DMS53 (cell line): ENCODE measurements at regions not wholly inside any gene's neighbourhood (a gene's known extent, or its start where the extent isn't known, plus 50 kb on each side); places are given as distances from the start of the nearest gene placed in this dataset.
A peak's percentile ranks its signal among the peaks of the same experiment; 100 is the strongest.

Experiments
- DNase-seq: peaks from one replicate; lab custom pipeline; 2025; lab: John Stamatoyannopoulos, UW

DNA sequence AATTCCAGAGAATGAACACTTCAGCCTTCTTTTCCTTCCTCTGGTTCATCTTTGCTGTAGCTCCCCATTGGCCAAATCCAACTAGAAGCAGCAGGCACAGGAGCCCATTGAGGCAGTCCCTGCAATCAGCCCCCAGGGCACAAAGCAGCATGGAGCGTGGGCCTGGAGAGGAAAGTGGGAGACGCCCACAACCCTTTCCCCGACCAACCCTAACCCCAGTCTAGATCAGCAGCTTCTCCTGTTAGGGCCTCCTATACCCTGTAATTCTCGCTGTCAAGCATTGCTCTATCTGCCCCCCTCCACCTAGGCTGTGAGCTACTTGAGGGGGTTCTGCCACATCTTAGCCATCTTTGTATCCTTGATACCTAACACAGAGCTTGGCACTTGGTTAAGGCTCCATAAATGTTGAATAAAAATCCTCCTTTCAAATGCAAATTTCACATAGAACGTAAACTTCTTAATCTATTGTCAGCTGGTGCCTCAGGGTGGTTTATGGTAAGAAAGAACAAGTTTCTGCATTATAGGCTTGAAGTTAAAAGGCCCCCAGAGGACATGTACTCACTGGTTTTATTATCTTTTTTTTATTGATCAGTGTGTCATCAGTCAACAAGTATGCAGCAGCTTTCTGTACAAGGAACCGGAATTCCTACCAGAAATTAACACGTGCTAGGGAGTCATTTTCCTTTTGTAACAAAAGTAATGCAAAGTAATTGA is 97.9 kb upstream of the PFN2 start:
- no peak for DNase-seq

DNA sequence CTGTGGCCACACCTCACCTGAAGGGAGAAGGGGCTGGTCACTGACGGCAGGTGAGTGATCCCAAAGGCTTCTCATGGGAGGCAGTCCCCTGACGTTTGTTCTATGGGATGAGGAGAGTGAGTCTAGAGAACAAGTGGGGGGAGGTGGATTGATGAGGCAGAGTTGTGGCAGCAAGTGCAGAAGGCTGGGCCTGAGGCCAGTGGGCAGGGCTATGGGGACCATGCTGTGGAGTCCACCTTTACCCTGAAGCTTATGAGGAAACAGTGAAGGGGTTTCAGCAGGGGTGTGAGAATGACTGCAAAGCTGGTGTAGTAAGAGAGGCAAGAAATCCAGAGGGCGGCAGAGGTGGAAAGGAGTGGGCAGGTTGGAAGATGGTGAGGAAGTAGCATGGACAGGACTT is 96.9 kb upstream of the PFN2 start:
- no peak for DNase-seq

DNA sequence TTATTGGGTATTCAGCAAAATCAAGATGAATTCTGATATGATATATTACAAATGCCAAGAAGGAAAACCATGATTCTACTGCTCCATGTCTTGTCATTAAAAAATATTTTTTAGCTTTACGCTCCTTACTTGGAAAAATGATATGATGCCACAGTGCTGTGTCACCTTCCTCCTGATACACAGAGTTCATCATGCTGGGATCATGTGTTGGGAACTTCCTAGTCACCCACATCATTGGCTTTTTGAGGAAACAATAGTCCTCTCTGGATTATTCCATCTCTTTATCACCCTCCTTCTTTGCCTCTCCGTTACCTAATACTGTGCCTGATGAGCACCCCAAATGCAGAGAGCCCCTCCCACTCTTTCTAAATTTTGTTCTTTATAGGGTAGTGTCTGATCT is 94.3 kb upstream of the PFN2 start:
- no peak for DNase-seq

DNA sequence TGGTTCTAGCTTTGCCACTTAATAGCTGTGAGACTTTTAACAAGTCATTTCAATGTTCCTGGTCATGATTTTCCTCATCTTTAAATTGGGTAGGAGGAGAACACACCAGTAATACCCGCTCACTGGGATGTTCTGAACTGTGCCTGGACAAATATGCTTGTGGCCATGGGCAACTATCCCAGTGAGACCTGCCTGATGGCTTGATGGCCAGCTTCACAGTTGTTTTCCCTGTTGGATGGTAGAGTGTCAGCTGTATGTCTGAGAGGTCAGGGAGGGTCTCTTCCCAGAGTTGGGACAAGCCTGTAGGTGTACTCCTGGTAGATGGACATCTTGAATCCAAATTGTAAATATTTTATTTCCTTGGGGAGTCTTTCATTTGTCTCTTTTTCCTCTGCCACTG is 92.5 kb upstream of the PFN2 start:
- no peak for DNase-seq

DNA sequence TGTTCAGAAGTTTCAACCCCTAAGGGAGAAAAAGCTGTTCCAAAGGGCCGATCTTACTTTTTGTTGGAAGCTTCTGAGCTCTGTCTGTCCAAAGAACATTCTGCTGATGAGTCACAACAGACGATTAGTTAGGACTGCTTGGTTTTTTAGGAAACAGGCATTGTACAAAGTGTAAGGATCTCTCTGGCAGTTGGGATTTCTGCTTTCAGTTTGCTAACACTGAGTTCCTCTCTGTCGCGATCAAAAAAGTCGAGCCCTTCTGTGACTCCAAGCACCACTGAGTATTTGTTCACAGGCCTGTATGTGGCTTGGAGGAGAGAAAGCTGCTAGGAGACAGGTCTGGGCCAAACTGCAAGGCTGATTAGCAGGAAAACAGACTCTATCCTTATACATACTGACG is 91.8 kb upstream of the PFN2 start:
- DNase-seq: no peak

DNA sequence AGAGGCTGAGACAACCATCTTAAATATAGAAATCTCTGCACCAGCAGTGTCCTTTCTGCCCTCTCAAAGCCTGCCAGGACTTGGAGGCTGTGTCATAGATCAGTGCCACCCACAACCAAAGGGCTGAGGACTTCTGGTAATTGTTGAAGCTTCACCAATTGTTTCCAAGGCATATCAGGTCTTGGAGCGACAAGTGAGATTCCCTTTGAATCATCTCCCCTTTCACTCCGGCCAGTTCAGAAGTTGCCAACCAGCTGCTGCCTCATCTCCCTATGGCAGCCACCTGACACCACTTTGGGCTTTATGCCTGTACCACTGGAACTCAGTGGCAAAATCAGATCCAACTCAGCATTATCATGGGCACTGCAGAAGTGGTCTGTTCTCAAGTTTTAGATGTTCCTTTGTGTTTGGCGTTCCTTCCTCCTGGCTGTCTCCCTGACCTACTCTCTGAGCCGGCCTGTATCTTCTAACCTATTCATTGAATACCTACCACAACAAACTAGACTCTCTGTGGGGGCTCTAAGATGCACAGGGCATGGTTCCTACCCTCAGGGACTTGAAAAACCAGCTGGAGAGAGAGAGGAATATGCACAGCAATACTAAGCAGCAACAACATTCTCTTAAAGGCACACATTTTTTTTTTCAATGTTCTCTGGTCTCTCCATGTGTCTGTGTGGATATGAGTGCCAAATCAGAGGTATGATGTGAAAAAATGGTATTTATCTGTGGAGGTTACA is 90.8 kb upstream of the PFN2 start:
- no peak for DNase-seq

DNA sequence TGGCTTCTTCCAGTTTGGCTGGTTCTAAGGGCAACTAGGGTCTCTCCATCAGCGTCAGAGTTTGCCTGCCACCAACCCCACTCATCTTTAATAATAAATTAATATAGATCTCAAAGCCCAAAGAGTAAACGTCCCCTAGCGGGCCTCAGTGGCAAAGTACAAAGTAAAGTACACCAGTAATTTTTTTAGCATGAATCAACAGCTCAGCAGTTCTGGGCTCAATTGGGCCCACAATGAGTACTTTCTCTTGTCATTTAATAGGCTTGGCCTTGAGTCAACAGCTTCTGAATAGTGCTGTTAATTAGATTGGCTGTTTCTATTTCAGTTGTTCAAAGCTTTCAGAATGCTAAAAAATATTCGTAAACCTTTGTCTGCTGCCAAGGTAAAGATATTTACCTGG is 89.0 kb upstream of the PFN2 start:
- DNase-seq: no peak

DNA sequence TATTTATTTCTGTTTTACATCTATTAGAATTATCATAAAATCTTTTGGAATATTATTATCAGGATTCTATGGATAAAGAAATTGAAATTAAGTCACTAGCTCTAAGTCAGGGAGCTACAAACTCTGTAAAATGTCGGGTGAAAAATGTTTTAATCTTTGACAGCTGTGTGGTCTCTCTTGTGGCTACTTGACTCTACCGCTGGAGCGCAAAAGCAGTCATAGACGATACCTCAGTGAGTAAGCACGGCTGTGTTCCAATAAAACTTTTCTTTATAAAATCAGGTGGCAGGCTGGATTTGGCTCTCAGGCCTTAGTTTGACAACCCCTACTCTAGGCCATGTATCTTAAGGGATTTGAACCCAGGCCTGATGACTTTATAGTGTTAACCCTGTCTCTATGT is 88.5 kb upstream of the PFN2 start:
- DNase-seq: no peak

DNA sequence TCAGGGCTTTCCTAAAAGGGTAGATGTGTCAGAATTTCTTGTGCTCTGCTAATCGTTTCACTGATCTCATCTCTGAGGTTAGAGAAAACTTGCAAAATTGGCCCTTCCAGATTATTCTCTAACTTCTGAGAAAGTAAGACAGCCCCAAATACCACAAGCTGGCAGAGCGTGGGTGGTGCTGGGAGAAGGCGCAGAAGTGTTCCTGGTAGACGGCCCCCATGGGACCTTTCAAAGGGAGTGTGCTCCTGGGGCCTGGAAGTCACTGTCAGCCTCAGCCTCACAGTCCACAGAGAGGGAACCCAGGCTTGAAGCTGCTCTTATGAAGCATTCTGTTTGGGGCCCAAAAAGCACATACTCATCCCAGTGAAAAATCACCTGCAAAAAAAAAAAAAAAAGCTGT is 86.5 kb upstream of the PFN2 start:
- no peak for DNase-seq

DNA sequence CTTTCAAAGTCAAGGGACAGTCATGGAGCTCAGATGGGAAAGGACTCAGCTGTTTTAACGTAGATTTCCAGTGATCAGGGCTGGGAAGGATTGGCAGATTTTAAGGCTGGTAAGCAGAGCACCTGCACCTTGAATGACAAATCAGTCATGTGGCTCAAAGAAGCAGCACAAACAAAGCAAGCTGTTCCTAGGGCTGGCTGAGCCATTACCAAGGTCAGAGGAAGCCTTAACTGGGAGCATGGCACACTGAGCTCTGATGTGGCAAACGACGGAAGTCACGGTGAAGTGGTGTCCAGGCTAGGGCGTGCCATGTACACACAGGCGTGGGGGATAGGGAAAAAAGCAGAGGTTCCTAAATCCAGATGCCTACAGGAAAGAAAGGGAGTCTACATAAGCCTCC is 84.6 kb upstream of the PFN2 start:
- peak; percentile 46 for DNase-seq

DNA sequence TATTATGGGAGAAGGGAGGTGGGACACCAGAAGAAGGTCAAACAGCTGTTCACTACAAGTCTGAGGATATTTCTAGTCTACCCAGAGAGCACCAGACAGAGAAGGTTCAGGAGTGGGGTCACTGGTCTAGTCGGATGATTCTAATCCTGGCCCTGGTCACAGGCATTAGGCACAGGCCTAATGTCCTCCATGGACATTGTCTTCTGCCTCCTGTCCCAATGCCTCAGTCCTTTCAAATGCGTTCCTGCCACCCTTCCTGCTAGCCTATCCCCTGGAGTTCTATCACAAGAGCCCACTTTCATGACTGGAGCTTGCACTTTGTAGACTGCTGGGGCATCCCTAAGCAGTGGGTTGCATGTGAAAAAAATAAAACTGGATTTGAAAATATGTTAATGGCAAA is 83.9 kb upstream of the PFN2 start:
- DNase-seq: no peak

DNA sequence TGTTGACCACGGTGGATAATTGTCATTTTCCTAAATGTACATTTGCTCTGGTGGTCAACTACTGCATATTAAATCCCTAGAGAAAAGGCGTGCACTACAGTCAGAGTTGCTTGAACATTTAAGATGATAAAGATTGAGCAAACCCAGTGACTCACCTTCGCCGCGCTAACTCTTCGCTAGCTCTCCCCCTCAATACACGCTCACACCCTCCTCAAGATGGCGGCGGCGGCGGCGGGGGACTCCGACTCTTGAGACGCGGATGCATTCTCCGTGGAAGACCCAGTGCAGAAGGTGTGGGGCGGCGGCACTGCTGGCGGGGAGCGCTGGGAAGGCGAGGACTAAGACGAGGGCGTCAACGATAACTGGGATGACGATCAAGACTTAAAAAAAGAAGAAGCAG is 79.8 kb upstream of the PFN2 start:
- DNase-seq: no peak

DNA sequence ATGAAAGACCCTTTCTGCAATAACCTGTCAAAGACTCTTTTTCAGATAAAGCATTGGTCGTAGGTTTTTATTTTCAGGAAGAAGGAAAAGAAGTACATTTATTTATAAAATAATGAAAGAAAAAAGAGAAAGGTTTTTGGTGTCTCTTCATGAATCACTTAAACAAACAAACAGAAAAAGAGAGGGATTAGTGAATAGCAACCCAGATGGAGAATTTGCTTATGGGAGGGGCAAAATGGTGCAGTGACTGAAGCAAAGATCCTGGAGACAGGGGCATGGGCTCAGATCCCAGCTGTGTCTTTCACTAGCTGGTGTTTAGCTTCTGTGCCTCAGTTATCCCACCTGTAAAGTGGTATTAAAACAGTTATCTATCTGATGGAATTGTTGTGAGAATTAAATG is 78.6 kb upstream of the PFN2 start:
- peak; percentile 53 for DNase-seq

DNA sequence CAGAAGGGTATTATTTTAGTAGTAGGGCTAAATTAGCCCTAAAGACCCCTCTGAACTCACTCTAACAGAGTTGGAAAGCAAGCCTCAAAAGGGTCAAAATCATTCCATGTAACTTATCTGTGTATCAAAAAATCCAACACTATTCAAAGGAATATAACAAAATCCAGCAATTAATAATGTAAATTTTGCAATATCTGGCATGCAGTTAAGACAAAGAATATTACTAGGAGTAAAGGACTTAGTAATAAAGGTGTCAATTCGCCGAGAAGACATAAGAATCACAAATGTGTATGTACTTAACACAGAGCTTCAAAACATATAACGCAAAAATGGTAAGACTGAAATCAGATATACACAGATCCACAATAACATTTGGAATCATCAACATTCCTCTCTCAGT is 71.2 kb upstream of the PFN2 start:
- DNase-seq: no peak

DNA sequence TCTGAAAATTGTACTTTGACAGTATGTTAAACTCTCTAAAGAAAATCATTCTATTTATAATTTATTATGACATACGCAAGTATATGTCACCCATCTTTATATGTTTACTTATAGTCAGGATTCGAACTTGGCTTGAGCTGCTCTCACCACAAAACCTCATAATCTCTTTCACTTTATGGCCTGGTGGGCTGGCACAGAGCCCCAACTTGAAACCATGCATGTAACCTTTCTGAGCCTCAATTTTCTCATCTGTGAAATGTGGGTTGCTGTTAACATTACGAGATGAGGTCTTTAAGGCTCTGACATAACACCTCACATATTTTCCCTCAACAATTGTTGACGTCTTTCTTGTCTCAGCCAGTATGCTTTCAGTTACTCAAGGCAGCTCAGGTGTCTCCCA is 69.4 kb upstream of the PFN2 start:
- DNase-seq: no peak

DNA sequence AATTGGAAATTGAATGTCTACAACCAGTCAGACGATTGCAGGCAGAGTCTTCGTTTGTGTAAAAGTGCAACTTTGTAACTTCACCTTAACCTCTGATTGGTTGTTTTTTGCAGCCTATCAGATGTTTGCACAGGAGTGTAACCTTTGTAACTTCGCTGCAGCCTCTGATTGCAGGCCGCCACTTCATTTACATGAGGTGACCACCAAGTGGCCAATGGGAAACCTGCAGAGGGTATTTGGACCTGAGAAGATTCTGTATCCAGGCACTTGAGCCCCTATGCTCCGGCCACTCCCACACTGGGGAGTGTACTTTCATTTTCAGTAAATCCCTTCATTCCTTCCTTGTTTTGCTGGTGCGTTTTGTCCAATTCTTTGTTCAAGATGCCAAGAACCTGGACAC is 68.1 kb upstream of the PFN2 start:
- peak; percentile 51 for DNase-seq

DNA sequence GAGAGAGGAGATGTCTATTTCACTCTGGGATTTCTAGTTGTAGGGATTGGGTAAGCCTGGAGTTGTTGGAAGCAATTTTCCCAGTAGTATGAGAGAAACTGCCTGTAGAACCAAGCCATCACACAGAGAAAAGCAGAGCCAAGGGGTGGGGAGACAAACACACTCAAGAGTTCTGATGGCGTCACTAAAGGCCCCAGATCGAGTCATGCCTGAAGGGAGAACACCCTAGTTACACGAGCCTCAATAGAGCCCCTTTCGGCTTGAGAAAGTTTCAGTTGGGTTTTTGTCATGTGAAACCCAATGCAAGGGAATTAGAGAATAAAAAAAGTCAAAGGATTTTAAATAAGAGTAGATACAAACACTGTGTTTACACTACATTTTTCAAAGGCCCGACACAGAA is 66.1 kb upstream of the PFN2 start:
- DNase-seq: no peak

DNA sequence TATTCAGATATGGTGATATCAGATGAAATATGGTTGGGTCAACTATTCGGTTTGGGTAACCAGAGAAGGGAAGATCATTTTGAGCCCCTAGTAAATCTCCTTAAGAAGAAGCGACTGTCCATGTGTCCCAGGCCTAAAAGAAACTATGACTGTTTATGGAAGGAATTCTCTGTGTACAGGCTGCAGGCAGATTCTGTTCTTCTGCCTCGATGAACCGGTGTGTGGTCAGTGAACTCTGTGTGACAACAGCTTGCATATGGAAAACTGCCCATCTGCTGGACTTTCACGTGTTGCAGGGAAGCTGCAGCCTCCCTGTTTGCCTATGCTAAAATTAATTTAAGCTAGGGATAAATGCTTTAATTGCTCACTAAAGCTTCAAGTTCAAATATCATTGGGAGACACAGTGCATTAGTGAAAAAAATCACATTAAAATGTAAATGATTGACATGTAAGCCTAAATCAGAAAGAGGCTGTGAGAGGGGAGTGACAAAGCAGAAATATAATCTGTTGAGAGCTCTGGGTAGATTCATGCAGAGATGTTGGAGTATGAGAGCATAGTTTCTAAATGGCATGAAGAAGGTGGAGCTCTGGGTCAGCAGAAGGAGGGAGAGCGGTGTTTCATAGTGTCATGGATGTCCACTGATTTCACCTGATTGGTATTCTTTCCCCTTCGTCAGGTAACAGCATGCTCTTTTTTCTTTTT is 65.4 kb upstream of the PFN2 start:
- DNase-seq: no peak

DNA sequence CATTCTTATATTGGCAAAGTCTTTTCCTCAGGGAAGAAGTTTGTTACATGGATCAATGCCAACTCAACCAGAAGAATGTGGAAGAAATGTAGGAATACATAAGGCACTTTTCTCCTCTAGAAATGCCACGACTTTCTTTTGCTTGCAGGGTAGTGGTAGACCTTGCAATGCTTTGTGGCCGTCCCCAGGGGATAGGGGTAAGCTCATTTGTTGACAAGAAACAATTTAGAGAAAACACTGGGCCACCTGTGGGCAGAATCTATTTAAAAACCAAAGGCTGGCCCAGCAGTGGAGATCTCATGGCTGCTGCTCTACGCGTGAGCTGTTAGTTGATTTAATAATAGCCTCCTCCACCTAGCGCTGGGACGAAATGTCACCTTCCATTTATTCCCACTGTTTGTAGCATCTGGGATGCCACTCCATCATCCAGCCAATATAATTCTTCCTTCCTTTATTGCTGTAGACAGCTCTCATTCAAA is 64.6 kb upstream of the PFN2 start:
- DNase-seq: no peak

DNA sequence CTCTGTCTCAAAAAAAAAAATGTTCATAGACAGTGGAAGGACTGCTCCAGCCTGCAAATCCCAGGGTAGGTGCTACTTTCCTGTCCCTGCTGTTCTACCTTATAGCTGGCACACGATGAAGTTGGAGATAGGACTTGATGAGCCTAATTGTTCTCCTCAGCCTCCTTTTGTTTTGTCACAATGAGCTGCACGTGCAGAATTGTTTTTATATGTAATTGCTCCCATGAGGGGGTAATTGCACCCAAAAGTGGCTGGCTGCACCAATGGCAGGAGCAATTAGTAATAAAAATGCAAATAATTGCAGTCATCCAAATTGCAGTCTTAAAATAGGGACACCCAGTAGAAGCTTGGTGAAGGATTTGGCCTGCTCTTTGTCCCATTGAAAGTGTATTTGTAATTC is 63.0 kb upstream of the PFN2 start:
- DNase-seq: no peak

DNA sequence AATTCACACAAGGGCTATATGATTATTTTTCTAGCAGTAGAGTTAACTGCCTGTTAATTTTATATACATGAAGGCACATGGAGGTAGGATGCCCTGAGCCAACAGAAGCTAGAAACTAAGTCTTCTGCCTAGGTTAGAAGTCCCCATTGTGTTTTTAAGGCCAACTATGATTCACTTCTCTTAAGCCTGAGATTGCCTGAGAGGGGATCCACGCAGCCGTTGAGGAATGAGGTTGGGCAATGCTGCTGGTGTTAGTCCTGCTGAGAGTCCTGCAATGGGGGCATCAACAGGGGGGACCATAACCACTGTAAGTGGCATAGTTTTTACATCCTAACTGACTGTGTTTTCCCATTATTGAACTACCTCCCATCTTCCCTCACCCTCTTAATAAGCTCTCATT is 60.1 kb upstream of the PFN2 start:
- DNase-seq: no peak

DNA sequence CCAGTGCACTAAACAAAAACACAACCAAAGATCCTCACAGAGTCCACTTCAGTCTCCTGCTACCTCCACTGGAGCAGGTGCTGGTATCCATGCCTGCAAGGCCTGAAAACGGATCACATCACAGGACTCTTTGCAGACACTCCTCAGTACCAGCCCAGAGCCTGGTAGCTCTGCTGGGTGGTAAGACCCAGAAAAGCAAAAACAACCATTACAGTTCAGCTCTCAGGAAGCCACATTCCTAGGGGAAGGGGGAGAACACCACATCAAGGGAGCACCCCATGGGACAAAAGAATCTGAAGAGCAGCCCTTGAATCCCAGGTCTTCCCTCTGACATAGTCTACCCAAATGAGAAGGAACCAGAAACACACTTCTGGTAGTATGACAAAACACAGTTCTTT is 52.5 kb upstream of the PFN2 start:
- no peak for DNase-seq
